Endothelial cell of umbilical vein (primary cell): ENCODE measurements at regions not wholly inside any gene's neighbourhood (a gene's known extent, or its start where the extent isn't known, plus 50 kb on each side); places are given as distances from the start of the nearest gene placed in this dataset.

ENCODE experiments used
- EZH2 ChIP-seq: IDR thresholded peaks from 2 replicates; pipeline ENCODE4 v1.6.1; 2012; ENCODE audit warnings: borderline replicate concordance, low read depth, mild to moderate bottlenecking, moderate library complexity, low read length, inconsistent platforms; ENCODE audit not compliant: severe bottlenecking
- FOS ChIP-seq: IDR thresholded peaks from 2 replicates; pipeline ENCODE4 v1.6.1; 2011; ENCODE audit warnings: mild to moderate bottlenecking, low read length, moderate library complexity, borderline replicate concordance; ENCODE audit not compliant: insufficient read depth
- GATA2 ChIP-seq: IDR thresholded peaks from 2 replicates; pipeline ENCODE4 v1.7.0; 2011; ENCODE audit warnings: low read depth, mild to moderate bottlenecking, moderate library complexity, mixed read lengths, low read length; ENCODE audit not compliant: insufficient read length, insufficient read depth
- MYC ChIP-seq: IDR thresholded peaks from one replicate; pipeline ENCODE4 v1.6.1; 2011; ENCODE audit warnings: mild to moderate bottlenecking, low read depth, low read length
- POLR2A ChIP-seq: IDR thresholded peaks from 2 replicates; pipeline ENCODE4 v1.6.1; 2012; ENCODE audit warnings: low read depth, mild to moderate bottlenecking, control low read depth, low read length
- POLR2AphosphoS5 ChIP-seq: IDR thresholded peaks from 2 replicates; pipeline ENCODE4 v1.6.1; 2012; ENCODE audit warnings: low read depth, mild to moderate bottlenecking, control low read depth, low read length, moderate library complexity; ENCODE audit not compliant: insufficient read depth
- TF ChIP-seq, protein P1 (sequence below), 2 donors: IDR thresholded peaks; 1 replicate in 1 of 2; 2 replicates in 1 of 2; pipeline ENCODE4 v1.5.1; 2011; ENCODE audit warnings: low read length in 2 of 2, mild to moderate bottlenecking in 2 of 2, moderate library complexity in 2 of 2, control low read depth in 1 of 2, inconsistent platforms in 1 of 2, low read depth in 1 of 2; ENCODE audit not compliant: insufficient read depth in 1 of 2; ENCODE audit errors: extremely low read depth in 1 of 2
- TF ChIP-seq, protein P2 (sequence below): IDR thresholded peaks from 2 replicates; pipeline ENCODE4 v1.6.1; 2011; ENCODE audit not compliant: insufficient read depth, insufficient read length

DNA sequence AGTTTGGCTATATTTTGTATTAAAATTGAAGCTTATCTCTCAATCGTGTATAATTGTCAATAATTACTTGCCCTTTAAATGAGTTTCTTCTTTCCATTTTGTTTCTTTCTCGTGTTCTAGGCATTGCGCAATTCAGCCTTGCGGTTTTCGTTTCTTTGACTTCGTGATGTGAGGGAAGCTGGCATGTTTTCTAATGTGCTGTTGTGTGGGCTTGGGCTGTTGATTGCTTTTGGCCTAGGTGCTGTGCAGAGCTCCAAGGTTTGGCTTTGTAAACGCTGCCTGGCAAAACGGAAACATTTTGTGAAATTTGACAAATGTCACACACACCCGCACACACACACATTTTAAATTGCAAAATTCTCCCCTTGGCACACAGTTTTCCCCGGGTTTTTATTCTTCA is 242.6 kb upstream of the TCF4 start:
- TF ChIP-seq, protein P1, sequence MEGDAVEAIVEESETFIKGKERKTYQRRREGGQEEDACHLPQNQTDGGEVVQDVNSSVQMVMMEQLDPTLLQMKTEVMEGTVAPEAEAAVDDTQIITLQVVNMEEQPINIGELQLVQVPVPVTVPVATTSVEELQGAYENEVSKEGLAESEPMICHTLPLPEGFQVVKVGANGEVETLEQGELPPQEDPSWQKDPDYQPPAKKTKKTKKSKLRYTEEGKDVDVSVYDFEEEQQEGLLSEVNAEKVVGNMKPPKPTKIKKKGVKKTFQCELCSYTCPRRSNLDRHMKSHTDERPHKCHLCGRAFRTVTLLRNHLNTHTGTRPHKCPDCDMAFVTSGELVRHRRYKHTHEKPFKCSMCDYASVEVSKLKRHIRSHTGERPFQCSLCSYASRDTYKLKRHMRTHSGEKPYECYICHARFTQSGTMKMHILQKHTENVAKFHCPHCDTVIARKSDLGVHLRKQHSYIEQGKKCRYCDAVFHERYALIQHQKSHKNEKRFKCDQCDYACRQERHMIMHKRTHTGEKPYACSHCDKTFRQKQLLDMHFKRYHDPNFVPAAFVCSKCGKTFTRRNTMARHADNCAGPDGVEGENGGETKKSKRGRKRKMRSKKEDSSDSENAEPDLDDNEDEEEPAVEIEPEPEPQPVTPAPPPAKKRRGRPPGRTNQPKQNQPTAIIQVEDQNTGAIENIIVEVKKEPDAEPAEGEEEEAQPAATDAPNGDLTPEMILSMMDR (IDR thresholded peaks at IDR 0.05; ENCODE audit: extremely low read depth in 1 of 2, insufficient read depth in 1 of 2, low read depth in 1 of 2, low read length in 2 of 2), result no peak
- TF ChIP-seq, protein P2, sequence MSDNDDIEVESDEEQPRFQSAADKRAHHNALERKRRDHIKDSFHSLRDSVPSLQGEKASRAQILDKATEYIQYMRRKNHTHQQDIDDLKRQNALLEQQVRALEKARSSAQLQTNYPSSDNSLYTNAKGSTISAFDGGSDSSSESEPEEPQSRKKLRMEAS, result no peak
- TF ChIP-seq POLR2A (no peak), EZH2 (no peak), MYC (no peak), GATA2 (no peak), POLR2AphosphoS5 (no peak), FOS (no peak)
